SKM-1 (cell line): ENCODE measurements at regions not wholly inside any gene's neighbourhood (a gene's known extent, or its start where the extent isn't known, plus 50 kb on each side); places are given as distances from the start of the nearest gene placed in this dataset.

Experiments
- DNase-seq: peaks from one replicate; lab custom pipeline; 2025; ENCODE audit not compliant: unreplicated experiment; lab: John Stamatoyannopoulos, UW

DNA sequence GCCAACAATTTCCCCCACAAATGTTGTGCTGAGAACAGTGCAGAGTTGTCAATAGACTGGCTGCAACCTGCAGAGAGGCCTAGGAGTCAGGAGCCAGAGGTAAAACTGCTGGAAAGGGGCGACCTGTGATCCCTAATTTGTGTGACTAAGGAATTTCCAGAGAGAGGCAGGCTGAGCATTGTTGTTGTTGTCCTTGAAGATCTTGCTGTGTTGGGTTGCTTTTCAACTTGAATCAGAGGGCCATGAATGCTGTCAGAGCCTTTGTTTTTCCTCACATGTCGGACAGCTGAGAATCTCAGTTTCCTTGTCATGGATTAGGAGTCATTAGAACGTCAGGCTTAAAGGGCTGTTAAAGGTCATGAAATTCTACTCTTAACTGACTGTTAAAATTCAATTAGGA is 134.6 kb upstream of the ASTN2 start:
- no peak for DNase-seq

DNA sequence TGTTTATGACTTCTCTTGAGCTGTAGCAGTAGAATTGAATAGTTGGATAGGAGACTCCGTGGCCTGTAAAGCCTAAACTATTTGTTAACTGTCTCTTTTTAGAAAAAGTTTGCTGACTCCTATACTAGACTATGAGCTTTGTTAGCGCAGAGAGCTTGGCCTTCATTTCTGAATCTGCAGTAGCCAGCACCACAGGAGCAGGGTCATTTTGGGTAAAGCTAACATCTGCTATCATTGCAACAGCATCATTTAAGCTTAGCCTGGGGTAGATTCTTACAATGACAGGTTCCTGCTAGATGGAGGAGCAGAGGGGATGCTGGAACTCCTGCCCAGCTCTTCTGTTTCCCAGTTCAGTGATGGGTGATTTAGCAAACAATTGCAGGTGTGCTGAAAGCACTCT is 133.7 kb upstream of the ASTN2 start:
- DNase-seq = no peak

DNA sequence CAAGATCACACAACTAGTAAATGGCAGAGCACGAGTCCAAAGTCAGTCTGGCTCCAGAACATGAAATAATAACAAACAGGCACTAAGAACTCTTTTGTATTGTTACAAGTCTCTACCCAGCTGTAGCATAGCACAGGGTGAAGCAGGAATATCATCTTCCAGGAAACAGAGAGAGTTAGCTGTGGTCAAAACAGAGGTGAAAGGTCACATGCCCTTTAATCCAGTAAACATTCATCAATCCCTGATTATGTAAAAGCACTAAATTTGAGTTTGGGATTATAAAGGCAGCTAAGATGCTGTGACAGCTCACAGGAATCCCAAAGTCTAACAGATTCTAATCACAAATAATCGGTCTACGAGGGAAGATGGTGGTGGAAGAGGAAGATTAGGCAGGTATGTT is 133.0 kb upstream of the ASTN2 start:
- DNase-seq = no peak

DNA sequence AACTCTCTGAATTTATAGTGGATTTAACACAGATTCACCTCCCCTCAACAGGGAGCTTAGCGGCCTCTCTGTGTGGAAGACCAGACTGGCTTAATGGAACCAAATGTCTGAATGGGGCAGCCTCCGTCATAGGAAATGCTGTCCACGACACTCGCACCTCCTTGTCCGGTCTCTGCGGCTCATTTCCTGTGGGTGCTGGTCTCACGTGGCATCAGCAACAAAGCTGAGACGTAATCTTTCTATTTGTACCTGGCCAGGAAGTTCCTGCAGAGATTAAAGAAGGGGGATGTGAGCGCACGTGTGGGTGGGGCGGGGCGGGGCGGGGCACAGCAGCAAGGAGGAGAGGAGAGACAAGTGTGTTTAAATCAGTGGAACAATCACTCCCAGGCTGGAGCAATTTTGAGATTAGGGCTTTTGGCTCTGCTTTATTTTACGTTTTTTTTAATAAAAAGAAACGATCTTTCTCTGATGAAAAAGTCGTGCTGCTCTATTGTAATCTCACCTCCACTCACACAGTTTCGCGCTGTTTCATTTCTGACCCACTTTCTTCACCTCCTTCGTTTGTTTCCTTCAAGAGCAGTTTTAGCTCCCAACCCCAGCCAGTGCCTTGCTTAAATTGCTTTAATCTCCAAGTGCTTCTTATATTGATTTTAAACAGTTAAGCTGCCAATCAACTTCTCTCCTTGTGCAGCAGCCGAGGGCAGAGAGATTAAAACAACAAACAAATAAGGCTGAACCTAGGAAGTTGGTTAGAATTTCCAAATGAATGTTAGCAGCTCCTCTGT is 132.2 kb upstream of the ASTN2 start:
- no peak for DNase-seq

DNA sequence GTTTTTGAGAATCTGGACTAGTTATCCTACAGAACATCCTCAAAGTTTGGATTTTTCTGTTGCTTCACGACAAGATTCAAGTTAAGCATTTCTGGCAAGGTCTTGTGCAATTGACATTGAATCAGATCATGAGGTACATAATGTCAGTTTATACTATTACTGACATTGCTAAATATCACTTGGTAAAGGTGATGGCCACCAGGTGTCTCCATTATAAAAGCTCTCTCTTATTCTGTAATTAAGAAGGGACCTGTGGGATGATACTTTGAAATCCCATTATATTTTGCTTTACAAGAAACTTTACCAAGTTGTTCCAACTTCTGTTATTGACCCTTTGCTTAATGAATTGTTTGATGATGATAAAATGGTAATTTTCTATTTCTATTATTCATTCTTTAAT is 131.0 kb upstream of the ASTN2 start:
- DNase-seq = no peak

DNA sequence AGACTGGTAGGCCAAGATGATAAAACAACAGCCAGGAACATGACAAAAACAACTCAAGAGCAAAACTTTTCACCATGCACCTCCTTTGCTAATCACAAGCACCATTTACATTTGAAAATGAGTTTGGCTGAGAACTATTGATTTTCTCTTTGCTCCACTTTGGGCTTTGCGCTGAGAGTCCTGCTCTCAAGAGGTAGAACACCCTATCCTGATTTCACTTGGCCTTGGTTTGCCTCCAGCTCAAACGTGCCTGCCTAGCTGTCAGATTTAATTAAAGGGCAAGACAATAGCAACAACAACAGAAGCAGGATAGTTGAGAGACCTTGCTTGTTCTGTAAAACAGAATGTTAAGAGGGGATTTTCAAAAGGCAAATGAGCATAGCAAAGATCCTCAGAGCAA is 128.2 kb upstream of the ASTN2 start:
- no peak for DNase-seq

DNA sequence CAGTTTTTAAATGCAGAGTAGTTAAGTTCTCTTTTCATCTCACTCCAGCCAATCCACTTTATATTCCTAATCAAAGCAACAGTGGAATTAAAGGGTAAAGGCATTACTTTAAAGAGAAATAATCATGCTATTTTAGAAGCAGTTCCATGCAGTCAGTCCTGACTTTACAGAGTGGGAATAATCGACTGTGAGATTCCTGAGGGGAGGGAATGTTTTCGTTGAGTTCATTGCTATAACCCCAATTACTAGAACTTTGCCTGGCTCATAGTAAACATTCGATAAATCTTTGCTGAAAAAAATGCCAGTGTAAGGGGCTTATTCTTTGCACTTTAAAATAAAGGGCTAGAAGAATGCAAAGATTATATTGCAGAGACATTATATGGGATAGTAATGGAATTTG is 127.2 kb upstream of the ASTN2 start:
- DNase-seq = no peak

DNA sequence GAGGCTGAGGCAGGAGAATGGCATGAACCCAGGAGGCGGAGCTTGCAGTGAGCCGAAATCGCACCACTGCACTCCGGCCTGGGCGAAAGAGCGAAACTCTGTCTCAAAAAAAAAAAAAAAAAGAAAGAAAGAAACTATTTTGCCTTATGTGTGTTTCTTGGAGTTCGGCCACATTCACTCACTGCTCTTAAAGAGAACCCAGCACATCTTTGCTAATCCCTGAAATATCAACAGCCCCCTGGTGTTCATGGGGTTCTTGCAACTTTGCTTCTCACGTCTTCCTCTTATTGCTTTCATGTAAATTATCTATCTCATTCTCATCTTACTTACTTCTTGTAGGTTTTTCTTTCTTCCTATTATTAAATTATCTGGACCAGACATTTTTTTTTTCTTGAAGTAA is 126.3 kb upstream of the ASTN2 start:
- DNase-seq = no peak

DNA sequence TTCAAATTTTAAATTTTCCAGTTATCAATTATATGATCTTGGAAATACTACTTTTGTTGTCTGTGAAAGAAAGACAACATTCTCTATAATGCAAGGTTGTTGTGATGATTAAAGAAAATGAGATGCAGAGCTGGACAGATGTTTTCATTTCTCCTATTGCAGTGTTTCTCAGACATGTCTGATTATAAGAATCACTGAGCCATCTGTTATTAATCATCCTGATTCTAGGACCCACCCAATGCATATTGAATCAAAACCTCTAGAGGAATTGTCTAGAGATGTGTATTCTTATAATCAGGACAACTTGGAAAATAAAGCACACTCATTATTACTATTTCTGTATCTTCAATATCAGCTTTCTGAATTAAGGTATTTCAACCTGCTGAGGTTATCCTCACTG is 121.1 kb upstream of the ASTN2 start:
- DNase-seq = no peak

DNA sequence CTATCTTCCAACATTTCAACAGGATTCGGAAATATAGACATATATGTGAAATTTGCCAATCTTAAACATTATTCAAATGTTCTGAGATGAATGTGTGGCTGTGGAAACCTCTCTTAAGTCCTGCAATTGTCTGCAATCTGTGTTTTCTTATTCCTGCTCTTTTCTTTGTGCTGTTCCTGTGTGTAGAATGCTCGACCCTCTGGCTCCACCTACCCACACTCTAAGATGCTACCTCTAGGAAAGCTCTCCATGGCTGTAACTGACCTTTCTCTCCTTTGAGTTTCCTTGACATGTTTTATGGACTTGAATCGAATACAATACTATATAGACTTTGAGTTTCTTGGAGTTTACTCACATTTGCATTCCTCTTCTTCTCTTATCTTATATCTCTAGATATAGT is 120.6 kb upstream of the ASTN2 start:
- DNase-seq = no peak

DNA sequence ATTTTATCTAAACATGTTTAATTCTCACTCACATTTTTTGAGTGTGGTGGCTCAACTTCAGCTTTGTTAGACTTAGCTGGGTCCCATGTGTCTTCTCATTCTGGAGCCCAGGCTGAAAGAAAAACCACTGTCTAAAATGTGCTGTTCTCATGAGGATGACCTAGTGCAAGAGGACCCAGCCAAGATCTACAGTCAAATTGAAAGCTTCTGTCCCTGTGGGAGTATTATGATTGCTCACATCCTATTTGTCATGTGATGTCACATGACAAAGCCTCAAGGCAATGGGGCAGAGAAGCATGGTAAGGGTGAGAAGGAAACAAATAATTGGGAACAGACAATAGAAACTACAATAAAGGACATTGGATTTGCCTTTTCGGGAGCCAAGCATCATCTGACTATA is 113.4 kb upstream of the ASTN2 start:
- no peak for DNase-seq

DNA sequence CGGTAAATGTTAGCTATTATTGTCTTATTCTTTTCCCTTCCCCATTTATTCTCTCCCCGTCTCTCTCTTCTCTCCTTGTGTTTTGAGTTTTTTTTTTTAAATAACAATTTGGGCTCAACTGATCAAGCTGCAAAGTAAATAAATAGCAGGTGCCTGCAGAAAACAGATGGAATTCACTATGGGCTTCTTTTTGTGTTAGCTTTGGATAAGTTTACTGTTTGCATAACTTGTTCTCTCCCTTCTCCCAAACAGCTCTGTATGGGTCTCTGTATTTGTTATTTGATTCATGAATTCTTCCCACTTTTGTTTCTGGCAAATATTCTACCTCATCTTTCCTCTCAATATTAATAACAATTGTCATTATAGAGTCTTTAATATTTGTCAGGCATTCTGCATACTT is 111.8 kb upstream of the ASTN2 start:
- no peak for DNase-seq

DNA sequence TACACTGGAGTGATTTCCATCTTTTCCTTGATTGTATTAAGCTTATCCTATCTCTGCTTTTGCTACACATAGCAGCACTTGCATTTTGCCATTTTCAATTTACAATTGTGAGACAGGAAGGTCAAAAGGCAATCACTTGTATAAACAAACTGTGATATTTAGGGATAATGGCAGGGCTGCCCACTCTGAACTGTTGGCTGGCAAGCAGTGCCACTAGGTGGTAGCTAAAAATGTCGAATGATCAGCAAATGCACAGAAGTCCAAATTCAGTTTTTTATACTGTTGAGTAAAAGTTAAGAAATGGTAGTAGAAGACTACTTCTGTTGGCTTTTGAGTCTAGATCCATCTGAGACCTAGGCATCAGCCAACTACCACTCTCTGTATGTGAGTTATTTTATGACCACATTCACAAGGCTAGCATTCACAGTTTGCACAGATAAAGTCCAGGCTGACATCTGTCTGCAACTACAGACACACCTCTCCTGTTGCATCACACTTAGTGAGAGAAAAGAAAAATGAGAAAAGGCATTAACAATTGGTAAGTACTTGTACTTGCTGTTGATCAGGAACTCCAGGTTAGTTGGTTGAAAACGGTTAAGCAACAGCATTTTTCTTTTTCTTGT is 108.8 kb upstream of the ASTN2 start:
- DNase-seq = no peak

DNA sequence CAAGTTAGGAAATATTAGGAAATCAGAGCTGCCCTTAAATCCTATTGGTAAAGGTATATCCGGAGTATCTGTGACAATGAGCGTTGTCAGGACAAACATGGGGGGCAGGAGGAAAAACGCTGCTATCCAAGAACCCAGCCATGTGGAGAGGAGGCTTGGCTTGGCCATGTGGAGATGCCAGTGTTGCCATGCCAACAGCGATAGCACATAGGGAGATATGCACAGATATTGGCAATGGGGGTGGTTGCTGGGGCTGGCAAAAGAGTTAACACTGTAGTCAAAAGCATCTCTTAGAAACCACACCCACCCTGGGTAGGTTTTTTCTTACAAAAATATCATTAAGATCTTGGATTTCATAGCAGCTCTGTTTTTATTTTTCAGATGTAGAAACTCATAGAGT is 106.4 kb upstream of the ASTN2 start:
- DNase-seq = no peak

DNA sequence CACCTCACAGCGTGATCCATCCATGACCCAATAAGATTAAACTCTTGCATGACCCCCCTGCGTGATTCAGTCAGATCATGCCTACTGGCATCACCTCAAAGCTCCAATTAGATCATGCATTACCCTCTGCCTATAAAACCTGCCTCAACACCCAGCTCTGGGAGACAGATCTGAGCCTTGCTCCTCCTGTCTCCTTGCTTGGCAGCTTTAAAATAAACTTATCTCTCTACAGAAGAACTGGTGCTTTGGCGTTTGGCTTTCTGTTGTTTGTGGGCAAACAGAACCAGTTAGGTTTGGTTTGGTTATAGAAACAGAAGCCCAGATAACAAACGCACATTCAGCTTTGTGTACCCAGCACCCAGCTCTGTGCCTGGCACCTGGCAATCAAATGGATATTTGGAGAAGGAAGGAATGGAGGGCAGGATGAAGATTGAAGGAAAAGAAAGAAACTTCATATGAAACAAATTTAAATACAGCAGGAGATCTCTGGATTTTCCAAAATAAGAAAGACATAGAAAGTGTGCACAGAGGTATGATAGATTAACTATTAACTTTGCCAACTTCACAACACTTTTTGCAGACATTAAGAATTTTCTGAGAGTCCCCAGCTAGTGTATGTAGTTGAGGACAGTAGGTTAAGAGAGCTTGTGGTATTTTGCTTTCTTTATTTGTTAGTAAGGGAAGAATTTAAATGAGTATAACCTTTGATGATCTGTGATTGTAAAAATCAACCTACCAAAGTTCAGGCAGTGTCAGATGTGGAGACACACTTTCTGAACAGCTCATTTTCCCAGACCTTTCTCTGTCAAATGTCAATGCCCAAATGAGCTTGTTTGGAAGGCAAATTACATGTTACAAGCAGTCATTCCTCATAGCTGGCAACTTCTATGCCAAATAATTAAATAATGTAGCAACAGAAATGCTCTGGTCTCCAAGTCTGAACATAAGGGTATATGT is 102.1 kb upstream of the ASTN2 start:
- no peak for DNase-seq

DNA sequence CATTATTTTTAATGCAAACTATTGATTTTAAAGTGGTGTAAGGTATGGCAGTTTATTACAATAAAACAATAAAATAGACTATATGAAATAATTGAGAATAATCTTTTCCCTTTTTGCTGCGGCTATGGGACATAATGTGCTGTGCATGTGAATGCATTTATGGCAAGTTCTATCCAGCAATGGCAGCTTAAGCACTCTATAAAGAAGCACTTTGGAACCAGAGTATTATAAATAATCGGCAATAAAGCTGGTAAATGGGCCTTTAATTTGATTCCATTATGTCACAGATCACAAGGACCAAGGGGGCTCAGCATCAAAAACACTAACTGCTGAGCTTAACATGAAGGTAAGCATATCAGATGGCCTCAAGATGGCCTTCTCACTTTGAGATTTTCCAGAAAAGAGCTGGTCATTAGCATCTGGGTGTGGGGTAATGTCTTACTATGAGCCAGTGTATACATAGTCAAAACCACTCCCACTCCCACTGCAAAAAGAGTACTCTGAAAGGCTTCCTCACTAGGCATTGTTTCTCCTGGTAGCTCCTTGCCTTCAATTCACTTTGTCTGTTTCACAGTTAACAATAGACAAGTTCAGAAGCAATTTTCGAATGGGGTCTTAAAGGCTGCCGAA is 97.1 kb upstream of the ASTN2 start:
- DNase-seq = no peak

DNA sequence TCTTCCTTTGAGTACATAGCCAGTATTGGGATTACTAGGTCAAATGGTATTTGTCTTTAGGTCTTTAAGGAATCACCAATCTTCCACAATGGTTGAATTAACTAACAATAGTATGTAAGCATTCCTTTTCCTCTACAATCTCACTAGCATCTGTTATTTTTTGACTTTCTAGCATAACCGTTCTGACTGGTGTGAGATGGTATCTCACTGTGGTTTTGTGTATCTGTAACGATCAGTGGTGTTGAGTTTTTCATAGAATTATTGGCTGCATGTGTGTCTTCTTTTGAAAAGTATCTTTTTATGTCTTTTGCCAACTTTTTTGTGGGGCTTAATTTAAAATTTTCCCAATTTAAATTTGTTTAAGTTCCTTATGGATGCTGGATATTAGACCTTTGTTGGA is 81.5 kb upstream of the ASTN2 start:
- no peak for DNase-seq

DNA sequence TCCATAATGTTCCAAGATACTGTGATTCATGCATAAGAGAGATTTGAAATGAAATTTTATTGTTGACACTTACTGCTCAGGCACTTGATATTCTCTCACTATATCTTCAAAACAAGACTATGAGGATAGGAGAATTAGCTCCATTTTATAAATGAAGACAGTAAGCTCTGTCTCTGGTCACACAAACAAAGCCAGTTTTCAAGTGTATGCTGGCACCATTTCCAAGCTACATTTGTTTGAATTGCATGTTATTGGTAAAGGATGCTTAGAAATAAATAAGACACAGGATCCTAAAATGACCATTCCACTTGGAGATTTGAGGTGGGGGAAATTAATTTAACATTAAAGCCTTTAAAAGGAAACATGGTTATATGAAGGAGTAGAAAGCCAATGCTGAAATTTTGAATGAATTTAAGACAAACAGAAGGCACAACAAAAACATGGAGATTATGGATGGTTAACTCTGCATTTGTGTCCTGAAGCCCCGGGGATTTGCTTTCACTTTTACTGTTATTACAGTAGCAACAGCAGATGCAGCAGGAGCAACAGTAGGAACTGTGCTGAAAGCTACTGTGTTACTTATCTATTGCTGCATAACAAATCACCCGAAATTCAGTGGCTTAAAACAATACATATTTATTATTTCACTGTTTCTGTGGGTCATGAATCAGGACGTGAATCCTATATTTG is 79.7 kb upstream of the ASTN2 start:
- no peak for DNase-seq

DNA sequence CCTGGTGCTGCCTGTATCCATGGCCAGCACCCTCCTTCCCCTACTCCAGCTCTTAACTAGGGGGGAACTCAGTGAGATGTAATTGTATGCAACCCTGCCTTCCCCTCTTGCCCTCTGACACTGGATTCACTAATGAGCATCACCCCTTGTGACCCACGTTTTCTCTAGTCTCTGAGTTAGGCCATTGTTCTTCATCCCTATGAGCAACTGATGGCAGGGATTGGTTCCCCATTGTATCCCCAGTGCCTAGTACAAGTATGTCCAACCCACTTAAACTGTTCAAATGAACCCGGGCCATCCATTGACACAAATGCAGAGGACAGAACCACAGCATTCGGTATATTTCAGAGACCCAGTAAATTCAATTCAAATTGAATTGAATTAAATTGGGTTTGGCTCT is 77.6 kb upstream of the ASTN2 start:
- DNase-seq = no peak

DNA sequence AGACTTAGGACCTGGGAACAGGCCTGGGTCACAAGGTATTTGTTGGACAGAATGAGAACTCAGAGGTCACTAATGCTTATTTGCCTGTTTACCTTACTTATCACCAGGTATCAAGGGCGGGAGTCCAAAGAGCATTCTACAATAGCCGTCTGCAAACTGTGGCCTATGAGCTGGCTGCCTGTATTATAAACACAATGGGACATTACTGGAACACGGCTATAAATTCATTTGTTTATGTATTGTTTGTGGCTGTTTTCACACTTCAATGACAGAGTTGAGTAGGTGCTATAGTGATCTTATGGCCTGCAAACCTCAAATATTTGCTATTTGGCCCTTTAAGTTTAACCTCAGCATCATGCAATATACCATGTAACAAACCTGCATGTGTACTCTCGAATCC is 76.6 kb upstream of the ASTN2 start:
- no peak for DNase-seq

DNA sequence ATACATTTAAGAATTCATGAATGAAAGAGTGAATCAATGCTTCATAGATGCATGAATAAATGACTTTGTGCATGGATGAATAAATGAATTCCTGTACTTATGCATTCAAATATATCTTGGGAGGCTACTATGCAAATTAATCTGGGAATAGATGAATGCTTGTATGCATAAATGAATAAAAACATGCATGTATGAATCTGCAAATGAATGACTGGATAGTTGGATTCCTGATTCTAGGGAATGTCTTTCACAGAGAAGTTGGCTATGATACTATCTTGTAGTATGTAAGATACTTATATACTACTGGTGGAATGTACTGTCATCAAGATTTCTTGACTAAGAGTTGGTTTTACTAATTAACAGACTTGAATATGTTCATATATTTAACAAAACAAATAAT is 75.3 kb upstream of the ASTN2 start:
- no peak for DNase-seq
